Osteoblast (primary cell): ENCODE measurements at regions not wholly inside any gene's neighbourhood (a gene's known extent, or its start where the extent isn't known, plus 50 kb on each side); places are given as distances from the start of the nearest gene placed in this dataset.
"Not testable (repeated sequence)": the region's sequence is repeated elsewhere in the genome, so short reads cannot be mapped to it uniquely, and the experiment has no call there.

Source experiments
- DNase-seq: peaks from one replicate; pipeline ENCODE4 v3.0.0; 2011; ENCODE audit warnings: low spot score, mixed read lengths; ENCODE audit not compliant: insufficient read length; ENCODE audit errors: missing footprints
- H2AFZ ChIP-seq: 2 replicates; pipeline ENCODE4 v1.6.0; 2011; ENCODE audit warnings: mild to moderate bottlenecking, low read length
- H3K27ac ChIP-seq: 2 replicates; pipeline ENCODE4 v1.5.1; 2011; ENCODE audit warnings: mild to moderate bottlenecking, low read depth, low read length, moderate library complexity
- H3K27me3 ChIP-seq: 2 replicates; pipeline ENCODE4 v1.6.0; 2012; ENCODE audit warnings: mild to moderate bottlenecking, control low read depth, inconsistent platforms, low read length, moderate library complexity; ENCODE audit not compliant: insufficient read depth
- H3K36me3 ChIP-seq: 2 replicates; pipeline ENCODE4 v1.5.1; 2011; ENCODE audit warnings: mild to moderate bottlenecking, low read length, control low read depth, moderate library complexity; ENCODE audit not compliant: insufficient read depth
- H3K4me1 ChIP-seq: 2 replicates; pipeline ENCODE4 v1.5.1; 2011; ENCODE audit warnings: mild to moderate bottlenecking, low read length, control low read depth, moderate library complexity; ENCODE audit not compliant: insufficient read depth
- H3K4me2 ChIP-seq: 2 replicates; pipeline ENCODE4 v1.6.0; 2011; ENCODE audit warnings: mild to moderate bottlenecking, low read length; ENCODE audit not compliant: insufficient read depth
- H3K4me3 ChIP-seq: fragments of 200-600 bp; sonication (generic); 3 replicates; pipeline ENCODE4 v1.5.1; 2012; ENCODE audit warnings: mild to moderate bottlenecking, low read length, inconsistent platforms; ENCODE audit not compliant: insufficient read depth
- H3K79me2 ChIP-seq: 2 replicates; pipeline ENCODE4 v1.6.0; 2012; ENCODE audit warnings: mild to moderate bottlenecking, low read length, control low read depth, inconsistent platforms; ENCODE audit not compliant: insufficient read depth
- H3K9me3 ChIP-seq: 2 replicates; pipeline ENCODE4 v1.5.1; 2011; ENCODE audit warnings: low read depth, low read length, control low read depth
- H4K20me1 ChIP-seq: 2 replicates; pipeline ENCODE4 v1.6.0; 2012; ENCODE audit warnings: mild to moderate bottlenecking, low read length, control low read depth; ENCODE audit not compliant: insufficient read depth
- CTCF ChIP-seq: IDR thresholded peaks from 2 replicates; pipeline ENCODE4 v1.5.1; 2011; ENCODE audit warnings: mild to moderate bottlenecking, low read depth, low read length, moderate library complexity; ENCODE audit errors: extremely low read depth

- Histone ChIP-seq H4K20me1 (no peaks in the 10 kb centered on the region), H3K27me3 (no peaks in the 10 kb centered on the region)
Measured at GRCh38 chr2:584863-585823, 92.1 kb downstream of the TMEM18 start.

GRCh38 chr2:583666-584065 lies 93.5 kb downstream of the TMEM18 start:
- no peaks in the 10 kb centered on the region for H4K20me1 ChIP-seq
- no peaks in the 10 kb centered on the region for H3K27me3 ChIP-seq
- no peak overlapping the region for H3K4me3 ChIP-seq
- no peak overlapping the region for H3K4me2 ChIP-seq
- DNase-seq: no peak
- no peak for TF ChIP-seq CTCF
- no peaks in the 10 kb centered on the region for H3K9me3 ChIP-seq
- H3K79me2 ChIP-seq: no peaks in the 10 kb centered on the region
- H2AFZ ChIP-seq: no peak overlapping the region
- no peaks in the 10 kb centered on the region for H3K4me1 ChIP-seq
- H3K27ac ChIP-seq: no peak overlapping the region
- no peaks in the 10 kb centered on the region for H3K36me3 ChIP-seq

More at GRCh38 chr2:584863-585823, 92.1 kb downstream of the TMEM18 start:
- H3K4me2 ChIP-seq: no peak overlapping the region
- H3K4me3 ChIP-seq: no peak overlapping the region
- no peak for DNase-seq
- no peak for TF ChIP-seq CTCF
- H3K27ac ChIP-seq: no peak overlapping the region
- H3K9me3 ChIP-seq: no peaks in the 10 kb centered on the region
- no peaks in the 10 kb centered on the region for H3K79me2 ChIP-seq
- H2AFZ ChIP-seq: no peak overlapping the region
- no peaks in the 10 kb centered on the region for H3K36me3 ChIP-seq
- no peaks in the 10 kb centered on the region for H3K4me1 ChIP-seq

DNA sequence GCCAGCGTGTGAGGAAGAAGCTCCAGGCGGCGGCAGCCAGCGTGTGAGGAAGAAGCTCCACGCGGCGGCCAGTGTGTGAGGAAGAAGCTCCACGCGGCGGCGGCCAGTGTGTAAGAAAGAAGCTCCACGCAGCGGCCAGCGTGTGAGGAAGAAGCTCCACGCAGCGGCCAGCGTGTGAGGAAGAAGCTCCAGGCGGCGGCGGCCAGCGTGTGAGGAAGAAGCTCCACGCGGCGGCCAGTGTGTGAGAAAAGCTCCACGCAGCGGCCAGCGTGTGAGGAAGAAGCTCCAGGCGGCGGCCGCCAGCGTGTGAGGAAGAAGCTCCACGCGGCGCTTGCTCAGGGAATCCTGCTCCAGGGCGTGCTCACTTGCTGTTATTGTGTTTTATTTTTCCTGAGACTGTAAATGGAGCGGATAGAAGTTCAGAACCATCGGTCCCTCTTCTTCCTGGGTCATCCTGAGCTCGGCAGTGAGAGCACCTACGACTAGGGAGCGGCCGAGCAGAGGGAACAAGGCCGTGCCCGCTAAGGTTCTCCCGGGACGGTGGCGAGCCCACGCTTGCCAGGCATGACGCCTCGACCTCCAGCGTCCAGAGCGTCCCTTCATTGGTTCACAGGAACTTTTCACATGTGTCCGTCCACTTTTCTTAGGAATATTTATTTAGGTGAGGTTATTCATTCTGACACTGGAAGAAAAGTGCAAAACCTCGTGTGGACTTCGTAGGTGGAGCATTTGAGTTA lies 94.2 kb downstream of the TMEM18 start:
- no peak overlapping the region for H3K4me3 ChIP-seq
- no peak overlapping the region for H2AFZ ChIP-seq
- H3K4me1 ChIP-seq: no peaks in the 10 kb centered on the region
- DNase-seq: no peak
- no peaks in the 10 kb centered on the region for H3K79me2 ChIP-seq
- no peak overlapping the region for H3K4me2 ChIP-seq
- H3K36me3 ChIP-seq: no peaks in the 10 kb centered on the region
- H3K27ac ChIP-seq: no peak overlapping the region
- H3K9me3 ChIP-seq: no peaks in the 10 kb centered on the region
- no peak for TF ChIP-seq CTCF
- H3K27me3 ChIP-seq: no peaks in the 10 kb centered on the region
- no peaks in the 10 kb centered on the region for H4K20me1 ChIP-seq

- not testable (repeated sequence) for H3K36me3 ChIP-seq, H3K4me2 ChIP-seq, H3K9me3 ChIP-seq, H3K4me1 ChIP-seq, H3K79me2 ChIP-seq, H3K4me3 ChIP-seq, DNase-seq, H4K20me1 ChIP-seq, H3K27me3 ChIP-seq, H3K27ac ChIP-seq, H2AFZ ChIP-seq
Measured at GRCh38 chr2:582289-582688, 94.9 kb downstream of the TMEM18 start.
